22Rv1 (cell line): ENCODE measurements at regions not wholly inside any gene's neighbourhood (a gene's known extent, or its start where the extent isn't known, plus 50 kb on each side); places are given as distances from the start of the nearest gene placed in this dataset.

Source experiments
- CTCF ChIP-seq: fragments of 450-650 bp; IDR thresholded peaks from 2 replicates; pipeline ENCODE4 v1.5.1; 2017; ENCODE audit warnings: mild to moderate bottlenecking
- ZFX ChIP-seq: fragments of 450-650 bp; IDR thresholded peaks from 2 replicates; pipeline ENCODE4 v1.6.1; 2017; ENCODE audit warnings: antibody characterized with exemption, borderline replicate concordance

GRCh38 chr5:173452119-173452905 is 124.1 kb upstream of the STC2 start:
- no peak for TF ChIP-seq CTCF
- TF ChIP-seq ZFX = no peak
